C4-2B (cell line): ENCODE measurements at regions not wholly inside any gene's neighbourhood (a gene's known extent, or its start where the extent isn't known, plus 50 kb on each side); places are given as distances from the start of the nearest gene placed in this dataset.

Source experiments
- CTCF ChIP-seq: fragments of 450-650 bp; conservative IDR thresholded peaks from 2 replicates; pipeline ENCODE4 v1.5.1; 2017; ENCODE audit warnings: mild to moderate bottlenecking
- ZFX ChIP-seq: fragments of 450-650 bp; IDR thresholded peaks from 2 replicates; pipeline ENCODE4 v1.6.1; 2017

- TF ChIP-seq CTCF (no peak), ZFX (no peak)
These were observed 78.6 kb upstream of the DOCK9 start for GRCh38 chr13:99056381-99057014.
